ENCODE measurements at regions not wholly inside any gene's neighbourhood (a gene's known extent, or its start where the extent isn't known, plus 50 kb on each side); places are given as distances from the start of the nearest gene placed in this dataset.

- TF ChIP-seq POLR2A (IDR thresholded peaks at IDR 0.05) = no peak
- no peak for TF ChIP-seq CTCF (IDR thresholded peaks at IDR 0.05)
- no peak for TF ChIP-seq EP300 (IDR thresholded peaks at IDR 0.05)
- Histone ChIP-seq H3K27me3 (no peaks in the 10 kb centered on the region), H3K9me3 (no peaks in the 10 kb centered on the region), H3K36me3 (no peaks in the 10 kb centered on the region), H3K27ac (no peak overlapping the region), H3K4me3 (no peak overlapping the region), H3K4me1 (ENCODE audit: insufficient read depth) (no peaks in the 10 kb centered on the region)
- intact Hi-C loops (cut with DNase I) = no loop called here
- DNase-seq = no peak
These were observed 109.7 kb downstream of the TMTC3 start for GRCh38 chr12:88251798-88252197.

GRCh38 chr12:88253371-88253978, 111.4 kb downstream of the TMTC3 start:
- H3K4me3 ChIP-seq = no peak overlapping the region
- H3K27ac ChIP-seq = no peak overlapping the region
- H3K36me3 ChIP-seq = no peaks in the 10 kb centered on the region
- H3K27me3 ChIP-seq = no peaks in the 10 kb centered on the region
- intact Hi-C loops (cut with DNase I) = no loop called here
- no peak for DNase-seq
- no peaks in the 10 kb centered on the region for H3K9me3 ChIP-seq
- TF ChIP-seq CTCF (IDR thresholded peaks at IDR 0.05) (no peak), EP300 (IDR thresholded peaks at IDR 0.05) (no peak), POLR2A (IDR thresholded peaks at IDR 0.05) (no peak)
- H3K4me1 ChIP-seq (ENCODE audit: insufficient read depth) = no peaks in the 10 kb centered on the region

GRCh38 chr12:88255224-88255623, 113.1 kb downstream of the TMTC3 start:
- Histone ChIP-seq H3K27ac (no peak overlapping the region), H3K4me1 (ENCODE audit: insufficient read depth) (no peaks in the 10 kb centered on the region), H3K27me3 (no peaks in the 10 kb centered on the region), H3K4me3 (no peak overlapping the region), H3K36me3 (no peaks in the 10 kb centered on the region), H3K9me3 (no peaks in the 10 kb centered on the region)
- no peak for DNase-seq
- intact Hi-C loops (cut with DNase I) = no loop called here
- TF ChIP-seq POLR2A (IDR thresholded peaks at IDR 0.05) (no peak), CTCF (IDR thresholded peaks at IDR 0.05) (no peak), EP300 (IDR thresholded peaks at IDR 0.05) (no peak)
- 84 to 89% (median 86%) methylated on average over 2 of the region's 2 CpGs for WGBS, 3 donors

GRCh38 chr12:88255847-88256246, 113.7 kb downstream of the TMTC3 start:
- no peak for DNase-seq
- Histone ChIP-seq H3K4me3 (no peak overlapping the region), H3K27me3 (no peaks in the 10 kb centered on the region), H3K36me3 (no peaks in the 10 kb centered on the region), H3K27ac (no peak overlapping the region), H3K9me3 (no peaks in the 10 kb centered on the region), H3K4me1 (ENCODE audit: insufficient read depth) (no peaks in the 10 kb centered on the region)
- intact Hi-C loops (cut with DNase I) = no loop called here
- no peak for TF ChIP-seq EP300 (IDR thresholded peaks at IDR 0.05)
- TF ChIP-seq POLR2A (IDR thresholded peaks at IDR 0.05) = no peak
- TF ChIP-seq CTCF (IDR thresholded peaks at IDR 0.05) = no peak

GRCh38 chr12:88258396-88258795, 116.3 kb downstream of the TMTC3 start:
- DNase-seq = no peak
- Histone ChIP-seq H3K4me3 (no peak overlapping the region), H3K36me3 (no peaks in the 10 kb centered on the region), H3K27me3 (no peaks in the 10 kb centered on the region), H3K27ac (no peak overlapping the region), H3K9me3 (no peaks in the 10 kb centered on the region), H3K4me1 (ENCODE audit: insufficient read depth) (no peaks in the 10 kb centered on the region)
- intact Hi-C loops (cut with DNase I) = no loop called here
- TF ChIP-seq EP300 (IDR thresholded peaks at IDR 0.05) = no peak
- no peak for TF ChIP-seq CTCF (IDR thresholded peaks at IDR 0.05)
- TF ChIP-seq POLR2A (IDR thresholded peaks at IDR 0.05) = no peak
- WGBS, 3 donors = 94 to 99% (median 94%) methylated on average over 2 of the region's 2 CpGs
